ENCODE measurements at regions not wholly inside any gene's neighbourhood (a gene's known extent, or its start where the extent isn't known, plus 50 kb on each side); places are given as distances from the start of the nearest gene placed in this dataset.

DNA sequence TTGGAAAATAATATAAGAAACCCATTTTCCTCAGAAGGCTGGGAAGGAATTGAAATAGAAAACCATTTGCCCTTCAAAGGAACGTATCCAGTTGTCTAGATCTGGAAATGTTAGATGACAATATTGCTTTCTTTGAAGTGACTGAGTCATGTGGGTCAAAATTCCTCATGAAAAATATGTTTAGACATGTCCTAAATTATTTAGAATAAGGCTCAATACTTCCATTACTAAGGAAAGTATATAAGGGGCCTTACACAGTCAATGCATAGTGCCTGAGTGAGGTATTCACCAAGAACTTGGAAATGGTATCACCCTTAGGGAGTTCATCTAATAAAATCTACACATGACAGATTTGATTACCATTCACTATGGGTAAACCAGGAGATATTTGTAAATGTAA, 619.8 kb upstream of the KCNMB2 start:
- TF ChIP-seq, protein P1, sequence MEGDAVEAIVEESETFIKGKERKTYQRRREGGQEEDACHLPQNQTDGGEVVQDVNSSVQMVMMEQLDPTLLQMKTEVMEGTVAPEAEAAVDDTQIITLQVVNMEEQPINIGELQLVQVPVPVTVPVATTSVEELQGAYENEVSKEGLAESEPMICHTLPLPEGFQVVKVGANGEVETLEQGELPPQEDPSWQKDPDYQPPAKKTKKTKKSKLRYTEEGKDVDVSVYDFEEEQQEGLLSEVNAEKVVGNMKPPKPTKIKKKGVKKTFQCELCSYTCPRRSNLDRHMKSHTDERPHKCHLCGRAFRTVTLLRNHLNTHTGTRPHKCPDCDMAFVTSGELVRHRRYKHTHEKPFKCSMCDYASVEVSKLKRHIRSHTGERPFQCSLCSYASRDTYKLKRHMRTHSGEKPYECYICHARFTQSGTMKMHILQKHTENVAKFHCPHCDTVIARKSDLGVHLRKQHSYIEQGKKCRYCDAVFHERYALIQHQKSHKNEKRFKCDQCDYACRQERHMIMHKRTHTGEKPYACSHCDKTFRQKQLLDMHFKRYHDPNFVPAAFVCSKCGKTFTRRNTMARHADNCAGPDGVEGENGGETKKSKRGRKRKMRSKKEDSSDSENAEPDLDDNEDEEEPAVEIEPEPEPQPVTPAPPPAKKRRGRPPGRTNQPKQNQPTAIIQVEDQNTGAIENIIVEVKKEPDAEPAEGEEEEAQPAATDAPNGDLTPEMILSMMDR (IDR thresholded peaks at IDR 0.05) = no peak
- TF ChIP-seq POLR2A (IDR thresholded peaks at IDR 0.05) = no peak

Measured in thyroid gland (tissue), 4 donors.